GM12875 (cell line): ENCODE measurements at regions not wholly inside any gene's neighbourhood (a gene's known extent, or its start where the extent isn't known, plus 50 kb on each side); places are given as distances from the start of the nearest gene placed in this dataset.
"Not testable (repeated sequence)": the region's sequence is repeated elsewhere in the genome, so short reads cannot be mapped to it uniquely, and the experiment has no call there.

Experiments
- H3K4me3 ChIP-seq: one replicate; pipeline ENCODE4 v1.5.1; 2011; ENCODE audit warnings: low read depth, low read length, control low read depth
- CTCF ChIP-seq: IDR thresholded peaks from 2 replicates; pipeline ENCODE4 v1.5.1; 2011; ENCODE audit warnings: low read depth, mild to moderate bottlenecking, control low read depth, inconsistent platforms, low read length, moderate library complexity, borderline replicate concordance; ENCODE audit not compliant: insufficient read depth

- TF ChIP-seq CTCF = no peak
- H3K4me3 ChIP-seq = no peak overlapping the region
Measured at GRCh38 chr15:79492065-79492464, 59.9 kb downstream of the MINAR1 start.

- no peak for TF ChIP-seq CTCF
- no peak overlapping the region for H3K4me3 ChIP-seq
Measured at GRCh38 chr15:79494384-79494909, 62.3 kb downstream of the MINAR1 start.

- no peak overlapping the region for H3K4me3 ChIP-seq
- no peak for TF ChIP-seq CTCF
Measured at GRCh38 chr15:79494963-79495755, 63.0 kb downstream of the MINAR1 start.

- no peak overlapping the region for H3K4me3 ChIP-seq
- TF ChIP-seq CTCF = no peak
Measured at GRCh38 chr15:79495775-79496174, 63.6 kb downstream of the MINAR1 start.

- no peak for TF ChIP-seq CTCF
- H3K4me3 ChIP-seq = no peak overlapping the region
Measured at GRCh38 chr15:79496838-79497237, 64.7 kb downstream of the MINAR1 start.

- no peak overlapping the region for H3K4me3 ChIP-seq
- TF ChIP-seq CTCF = no peak
Measured at GRCh38 chr15:79501086-79501485, 69.0 kb downstream of the MINAR1 start.

GRCh38 chr15:79505956-79506355 lies 73.8 kb downstream of the MINAR1 start:
- no peak for TF ChIP-seq CTCF
- no peak overlapping the region for H3K4me3 ChIP-seq

GRCh38 chr15:79512844-79513243 lies 80.7 kb downstream of the MINAR1 start:
- not testable (repeated sequence) for H3K4me3 ChIP-seq
